Activated CD4-positive, alpha-beta T cell treated with anti-CD3 and anti-CD28 coated beads, Interleukin-2, amount 50 U/mL, for 4 hours (primary cell): ENCODE measurements at regions not wholly inside any gene's neighbourhood (a gene's known extent, or its start where the extent isn't known, plus 50 kb on each side); places are given as distances from the start of the nearest gene placed in this dataset.
"Not testable (repeated sequence)": the region's sequence is repeated elsewhere in the genome, so short reads cannot be mapped to it uniquely, and the experiment has no call there.

ENCODE experiments used
- DNase-seq, 2 experiments: peaks; one replicate each; pipeline ENCODE4 v3.0.0-alpha.2; 2020

- DNase-seq, result no peak
Measured at GRCh38 chr2:61774351-61774750, 79.5 kb downstream of the FAM161A start.

- DNase-seq, result no peak
Measured at GRCh38 chr2:61771904-61772845, 81.7 kb downstream of the FAM161A start.

GRCh38 chr2:61770746-61771145 is 83.1 kb downstream of the FAM161A start:
- no peak for DNase-seq

GRCh38 chr2:61770298-61770697 is 83.6 kb downstream of the FAM161A start:
- no peak for DNase-seq

- DNase-seq, result no peak
Measured at GRCh38 chr2:61769093-61769675, 84.7 kb downstream of the FAM161A start.

GRCh38 chr2:61764035-61764800 is 89.6 kb downstream of the FAM161A start:
- DNase-seq, result peak; percentile 94 to 96

- no peak for DNase-seq
Measured at GRCh38 chr2:61763605-61764034, 90.2 kb downstream of the FAM161A start.

GRCh38 chr2:61762292-61762691 is 91.6 kb downstream of the FAM161A start:
- no peak for DNase-seq

- DNase-seq, result no peak
Measured at GRCh38 chr2:61759718-61760117, 94.1 kb downstream of the FAM161A start.

GRCh38 chr2:61759005-61759404 is 94.9 kb downstream of the FAM161A start:
- no peak for DNase-seq

GRCh38 chr2:61758159-61758558 is 95.7 kb downstream of the FAM161A start:
- DNase-seq, result no peak

- DNase-seq, result no peak
Measured at GRCh38 chr2:61753512-61753911, 100.3 kb downstream of the FAM161A start.

GRCh38 chr2:61750624-61751023 is 103.2 kb downstream of the FAM161A start:
- no peak for DNase-seq

GRCh38 chr2:61742955-61743354 is 110.9 kb downstream of the FAM161A start:
- no peak for DNase-seq

- DNase-seq, result no peak
Measured at GRCh38 chr2:61737841-61738240, 116.0 kb downstream of the FAM161A start.

GRCh38 chr2:61736953-61737352 is 116.9 kb downstream of the FAM161A start:
- no peak for DNase-seq

GRCh38 chr2:61733563-61733962 is 120.3 kb downstream of the FAM161A start:
- no peak for DNase-seq

- DNase-seq, result no peak
Measured at GRCh38 chr2:61732787-61733186, 121.1 kb downstream of the FAM161A start.

GRCh38 chr2:61727746-61728145 is 126.1 kb downstream of the FAM161A start:
- no peak for DNase-seq

- DNase-seq, result no peak
Measured at GRCh38 chr2:61726456-61727209, 127.2 kb downstream of the FAM161A start.

- not testable (repeated sequence) for DNase-seq
Measured at GRCh38 chr2:61723364-61723763, 130.5 kb downstream of the FAM161A start.

- no peak for DNase-seq
Measured at GRCh38 chr2:61722800-61723199, 131.1 kb downstream of the FAM161A start.

GRCh38 chr2:61722318-61722717 is 131.5 kb downstream of the FAM161A start:
- no peak for DNase-seq
